MCF 10A (cell line): ENCODE measurements at regions not wholly inside any gene's neighbourhood (a gene's known extent, or its start where the extent isn't known, plus 50 kb on each side); places are given as distances from the start of the nearest gene placed in this dataset.

Experiments used
- BruUV-seq: library from RNA; stranded (reverse); fragments of 400-500 nt; replicated peaks from 2 replicates; lab custom pipeline; 2021; lab: Mats Ljungman, UMichigan
- CTCF ChIA-PET: fragments of 300-600 bp; sonication (Branson Sonifier 250); formaldehyde crosslinking; extraction: SDS; loops from one replicate; lab custom pipeline; 2021; ENCODE audit warnings: antibody characterized with exemption, inconsistent platforms; lab: Yijun Ruan, JAX
- POLR2A ChIA-PET: fragments of 300-600, 350-650 bp; sonication (Branson Sonifier 250); formaldehyde crosslinking; extraction: SDS; loops from one replicate; lab custom pipeline; 2020; ENCODE audit warnings: antibody characterized with exemption, inconsistent platforms; lab: Yijun Ruan, JAX
- DNase-seq: peaks from one replicate; pipeline ENCODE4 v3.0.0-alpha.2; 2018; ENCODE audit not compliant: unreplicated experiment
- H3K27ac Mint-ChIP-seq: one replicate; pipeline ENCODE4 v1.8.0; 2022; ENCODE audit warnings: mild to moderate bottlenecking, low read depth, mixed read lengths; ENCODE audit not compliant: unreplicated experiment
- H3K27me3 Mint-ChIP-seq: one replicate; pipeline ENCODE4 v1.8.0; 2022; ENCODE audit warnings: mixed read lengths; ENCODE audit not compliant: insufficient read depth, unreplicated experiment
- H3K36me3 Mint-ChIP-seq: one replicate; pipeline ENCODE4 v1.8.0; 2022; ENCODE audit warnings: mild to moderate bottlenecking, moderate library complexity, mixed read lengths; ENCODE audit not compliant: insufficient read depth, unreplicated experiment
- H3K4me1 Mint-ChIP-seq: one replicate; pipeline ENCODE4 v1.8.0; 2022; ENCODE audit warnings: mixed read lengths; ENCODE audit not compliant: insufficient read depth, unreplicated experiment
- H3K4me3 Mint-ChIP-seq: one replicate; pipeline ENCODE4 v1.8.0; 2022; ENCODE audit warnings: mild to moderate bottlenecking, moderate library complexity, mixed read lengths; ENCODE audit not compliant: unreplicated experiment
- H3K9me3 Mint-ChIP-seq: one replicate; pipeline ENCODE4 v1.8.0; 2022; ENCODE audit warnings: mixed read lengths; ENCODE audit not compliant: unreplicated experiment
- intact Hi-C: fragments of 100-400 bp; cut with micrococcal nuclease; formaldehyde crosslinking; loops from 2 replicates; pipeline ENCODE4 v1.14.1; 2022
- TF ChIP-seq, protein P1 (sequence below): fragments of 200-600 bp; IDR thresholded peaks from one replicate; pipeline ENCODE4 v1.8.0; 2022; ENCODE audit warnings: antibody characterized with exemption, mild to moderate bottlenecking; ENCODE audit not compliant: unreplicated experiment

DNA sequence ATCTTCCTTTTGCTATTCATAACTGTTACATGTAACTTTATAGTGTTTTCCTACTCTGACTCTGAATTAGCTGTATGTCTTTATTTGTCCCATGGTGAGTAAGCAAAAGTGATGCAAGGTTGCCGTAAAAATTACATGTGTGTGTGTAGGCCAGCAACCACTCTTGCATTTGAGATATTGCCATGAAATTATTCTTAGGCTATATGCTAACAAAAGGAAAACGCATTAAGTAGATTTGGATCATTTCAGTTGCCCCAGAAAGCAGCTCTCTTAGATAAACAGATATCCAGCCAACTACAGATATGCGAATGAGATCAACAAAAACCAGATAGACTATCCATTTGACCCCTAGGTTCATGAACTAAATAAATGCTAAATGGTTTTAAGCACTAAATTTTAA lies 73.6 kb downstream of the CYLC2 start:
- TF ChIP-seq, protein P1, sequence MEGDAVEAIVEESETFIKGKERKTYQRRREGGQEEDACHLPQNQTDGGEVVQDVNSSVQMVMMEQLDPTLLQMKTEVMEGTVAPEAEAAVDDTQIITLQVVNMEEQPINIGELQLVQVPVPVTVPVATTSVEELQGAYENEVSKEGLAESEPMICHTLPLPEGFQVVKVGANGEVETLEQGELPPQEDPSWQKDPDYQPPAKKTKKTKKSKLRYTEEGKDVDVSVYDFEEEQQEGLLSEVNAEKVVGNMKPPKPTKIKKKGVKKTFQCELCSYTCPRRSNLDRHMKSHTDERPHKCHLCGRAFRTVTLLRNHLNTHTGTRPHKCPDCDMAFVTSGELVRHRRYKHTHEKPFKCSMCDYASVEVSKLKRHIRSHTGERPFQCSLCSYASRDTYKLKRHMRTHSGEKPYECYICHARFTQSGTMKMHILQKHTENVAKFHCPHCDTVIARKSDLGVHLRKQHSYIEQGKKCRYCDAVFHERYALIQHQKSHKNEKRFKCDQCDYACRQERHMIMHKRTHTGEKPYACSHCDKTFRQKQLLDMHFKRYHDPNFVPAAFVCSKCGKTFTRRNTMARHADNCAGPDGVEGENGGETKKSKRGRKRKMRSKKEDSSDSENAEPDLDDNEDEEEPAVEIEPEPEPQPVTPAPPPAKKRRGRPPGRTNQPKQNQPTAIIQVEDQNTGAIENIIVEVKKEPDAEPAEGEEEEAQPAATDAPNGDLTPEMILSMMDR = no peak
- peak; percentile 21 for DNase-seq
- Mint-ChIP-seq H3K4me1 (no peaks in the 10 kb centered on the region), H3K9me3 (no peaks in the 10 kb centered on the region), H3K4me3 (no peak overlapping the region), H3K27me3 (no peaks in the 10 kb centered on the region), H3K36me3 (no peaks in the 10 kb centered on the region), H3K27ac (no peak overlapping the region)
- intact Hi-C loops = no loop called here
- CTCF ChIA-PET = interaction anchor here (0.7 kb wide), 1 partner anchor 83 kb away, joined by 3 read pairs; no protein-coding TSS in a partner anchor
- POLR2A ChIA-PET = no interaction called here
- BruUV-seq = no TSS peak

GRCh38 chr9:103078581-103078980 lies 83.4 kb downstream of the CYLC2 start:
- BruUV-seq = no TSS peak
- intact Hi-C loops = no loop called here
- POLR2A ChIA-PET = interaction anchor here (0.7 kb wide), 1 partner anchor 526 kb away, joined by 3 read pairs; no protein-coding TSS in a partner anchor
- Mint-ChIP-seq H3K4me1 (no peaks in the 10 kb centered on the region), H3K27me3 (no peaks in the 10 kb centered on the region), H3K9me3 (peaks cover 7% of the 10 kb centered on the region), H3K36me3 (no peaks in the 10 kb centered on the region), H3K27ac (no peak overlapping the region), H3K4me3 (no peak overlapping the region)
- peak; percentile 9 for DNase-seq
- CTCF ChIA-PET = no interaction called here
- TF ChIP-seq, protein P1 = no peak

GRCh38 chr9:103082494-103082893 lies 87.4 kb downstream of the CYLC2 start:
- DNase-seq = no peak
- ChIA-PET POLR2A (no interaction called here), CTCF (interaction anchor here (0.6 kb wide), 1 partner anchor 812 kb away, joined by 3 read pairs; no protein-coding TSS in a partner anchor)
- no TSS peak for BruUV-seq
- Mint-ChIP-seq H3K4me3 (no peak overlapping the region), H3K4me1 (no peaks in the 10 kb centered on the region), H3K9me3 (peaks cover 11% of the 10 kb centered on the region), H3K27me3 (no peaks in the 10 kb centered on the region), H3K27ac (no peak overlapping the region), H3K36me3 (no peaks in the 10 kb centered on the region)
- TF ChIP-seq, protein P1 = no peak
- intact Hi-C loops = no loop called here

GRCh38 chr9:103089357-103089756 lies 94.2 kb downstream of the CYLC2 start:
- H3K9me3 Mint-ChIP-seq = peaks cover 9% of the 10 kb centered on the region
- TF ChIP-seq, protein P1 = no peak
- no peaks in the 10 kb centered on the region for H3K36me3 Mint-ChIP-seq
- CTCF ChIA-PET = no interaction called here
- DNase-seq = no peak
- no TSS peak for BruUV-seq
- H3K4me3 Mint-ChIP-seq = no peak overlapping the region
- POLR2A ChIA-PET = no interaction called here
- H3K27ac Mint-ChIP-seq = no peak overlapping the region
- intact Hi-C loops = no loop called here
- H3K27me3 Mint-ChIP-seq = no peaks in the 10 kb centered on the region
- no peaks in the 10 kb centered on the region for H3K4me1 Mint-ChIP-seq
